AG10803 (cell line): ENCODE measurements at regions not wholly inside any gene's neighbourhood (a gene's known extent, or its start where the extent isn't known, plus 50 kb on each side); places are given as distances from the start of the nearest gene placed in this dataset.

Source experiments
- DNase-seq: peaks from one replicate; pipeline ENCODE4 v3.0.0; 2010; ENCODE audit warnings: low read depth
- H3K4me3 ChIP-seq: 2 replicates; pipeline ENCODE4 v1.5.1; 2011; ENCODE audit warnings: mild to moderate bottlenecking, low read length, control low read depth
- TF ChIP-seq, protein P1 (sequence below): conservative IDR thresholded peaks from 2 replicates; pipeline ENCODE4 v1.5.1; 2011; ENCODE audit warnings: mild to moderate bottlenecking, low read length, control low read depth, inconsistent platforms

DNA sequence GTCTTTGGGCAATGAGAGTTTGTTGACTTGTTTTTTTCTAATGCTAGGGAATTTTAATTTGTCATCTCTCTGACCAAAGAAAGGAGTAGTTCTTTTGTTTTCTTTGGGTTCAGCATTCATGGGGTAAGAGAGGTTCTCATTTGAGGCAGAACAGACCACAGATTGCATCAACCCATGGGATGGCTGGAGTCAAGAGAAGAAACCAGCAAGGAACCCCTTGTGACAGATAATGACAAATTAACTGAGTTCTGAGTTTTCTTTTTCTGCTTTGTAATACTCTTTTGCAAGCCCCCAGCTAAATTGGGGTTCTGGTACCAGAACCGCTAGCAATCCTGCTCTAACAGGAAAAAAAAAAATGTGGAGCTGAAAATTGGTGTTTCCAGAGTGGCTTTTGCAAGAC lies 864.1 kb downstream of the DIAPH3 start:
- TF ChIP-seq, protein P1, sequence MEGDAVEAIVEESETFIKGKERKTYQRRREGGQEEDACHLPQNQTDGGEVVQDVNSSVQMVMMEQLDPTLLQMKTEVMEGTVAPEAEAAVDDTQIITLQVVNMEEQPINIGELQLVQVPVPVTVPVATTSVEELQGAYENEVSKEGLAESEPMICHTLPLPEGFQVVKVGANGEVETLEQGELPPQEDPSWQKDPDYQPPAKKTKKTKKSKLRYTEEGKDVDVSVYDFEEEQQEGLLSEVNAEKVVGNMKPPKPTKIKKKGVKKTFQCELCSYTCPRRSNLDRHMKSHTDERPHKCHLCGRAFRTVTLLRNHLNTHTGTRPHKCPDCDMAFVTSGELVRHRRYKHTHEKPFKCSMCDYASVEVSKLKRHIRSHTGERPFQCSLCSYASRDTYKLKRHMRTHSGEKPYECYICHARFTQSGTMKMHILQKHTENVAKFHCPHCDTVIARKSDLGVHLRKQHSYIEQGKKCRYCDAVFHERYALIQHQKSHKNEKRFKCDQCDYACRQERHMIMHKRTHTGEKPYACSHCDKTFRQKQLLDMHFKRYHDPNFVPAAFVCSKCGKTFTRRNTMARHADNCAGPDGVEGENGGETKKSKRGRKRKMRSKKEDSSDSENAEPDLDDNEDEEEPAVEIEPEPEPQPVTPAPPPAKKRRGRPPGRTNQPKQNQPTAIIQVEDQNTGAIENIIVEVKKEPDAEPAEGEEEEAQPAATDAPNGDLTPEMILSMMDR, result no peak
- H3K4me3 ChIP-seq, result no peak overlapping the region
- DNase-seq, result no peak

DNA sequence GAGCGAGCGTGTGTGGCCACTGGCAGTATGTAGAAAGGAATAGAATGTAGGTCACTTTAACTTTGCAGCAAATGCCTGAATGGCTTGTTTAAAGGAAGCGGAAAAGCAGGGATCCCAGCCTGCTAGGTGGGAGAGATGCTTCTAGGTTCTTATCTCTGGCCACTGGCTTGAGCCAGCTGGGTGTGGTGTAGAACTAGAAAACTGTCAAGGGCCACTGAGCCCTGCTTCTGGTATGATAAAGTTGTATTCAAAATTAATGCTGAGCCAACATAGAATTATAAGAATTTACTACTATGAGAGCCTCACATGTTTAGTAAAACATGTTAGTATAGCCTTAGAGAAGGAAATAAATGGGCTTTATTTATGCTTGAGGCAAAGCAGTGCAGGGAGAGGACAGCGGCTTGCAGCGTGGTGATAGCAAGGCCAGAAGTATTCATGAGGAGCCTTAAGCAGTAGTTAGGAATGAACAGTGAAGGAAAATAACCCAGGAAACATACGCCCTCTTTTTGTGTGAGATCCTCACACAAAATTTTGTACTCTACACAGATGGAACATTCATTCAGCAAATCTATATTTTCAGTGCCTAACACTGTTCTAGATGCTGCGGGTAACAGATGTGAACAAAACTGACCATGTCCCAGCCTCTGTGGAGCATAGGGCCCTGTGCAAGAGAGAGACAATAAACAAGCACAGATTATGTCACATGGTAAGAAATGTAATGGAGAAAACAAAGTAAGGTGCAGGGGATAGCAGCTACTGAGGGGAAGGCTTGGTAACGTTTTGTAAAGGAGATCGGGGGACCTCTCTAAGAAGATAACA lies 863.2 kb downstream of the DIAPH3 start:
- no peak overlapping the region for H3K4me3 ChIP-seq
- no peak for DNase-seq
- TF ChIP-seq, protein P1, result no peak

GRCh38 chr13:59301174-59301567 lies 862.6 kb downstream of the DIAPH3 start:
- DNase-seq, result no peak
- TF ChIP-seq, protein P1, result no peak
- no peak overlapping the region for H3K4me3 ChIP-seq

- TF ChIP-seq, protein P1, result no peak
- no peak overlapping the region for H3K4me3 ChIP-seq
- DNase-seq, result no peak
These were observed 860.3 kb downstream of the DIAPH3 start for GRCh38 chr13:59303433-59303832.

- no peak for DNase-seq
- H3K4me3 ChIP-seq, result no peak overlapping the region
- TF ChIP-seq, protein P1, result no peak
These were observed 859.1 kb downstream of the DIAPH3 start for GRCh38 chr13:59304596-59304995.

DNA sequence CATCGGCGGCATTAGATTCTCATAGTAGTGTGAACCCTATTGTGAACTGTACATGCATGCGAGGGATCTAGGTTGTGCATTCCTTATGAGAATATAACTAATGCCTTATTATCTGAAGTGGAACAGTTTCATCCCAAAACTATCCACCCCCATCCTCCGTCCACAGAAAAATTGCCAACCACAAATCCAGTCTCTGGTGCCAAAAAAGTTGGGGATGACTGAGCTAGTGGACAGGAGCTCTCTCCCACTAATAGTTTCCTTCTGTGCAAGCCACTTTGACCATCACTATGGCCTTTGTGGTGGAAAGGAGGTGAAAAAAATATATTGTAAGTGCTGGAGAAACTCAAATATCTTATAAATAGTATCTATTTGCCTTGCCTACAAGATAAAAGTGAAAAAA lies 857.8 kb downstream of the DIAPH3 start:
- no peak overlapping the region for H3K4me3 ChIP-seq
- TF ChIP-seq, protein P1, result no peak
- no peak for DNase-seq

GRCh38 chr13:59312776-59313175 lies 851.0 kb downstream of the DIAPH3 start:
- no peak for DNase-seq
- TF ChIP-seq, protein P1, result no peak
- no peak overlapping the region for H3K4me3 ChIP-seq
